ENCODE measurements at regions not wholly inside any gene's neighbourhood (a gene's known extent, or its start where the extent isn't known, plus 50 kb on each side); places are given as distances from the start of the nearest gene placed in this dataset.
A peak's percentile ranks its signal among the peaks of the same experiment; 100 is the strongest.

DNA sequence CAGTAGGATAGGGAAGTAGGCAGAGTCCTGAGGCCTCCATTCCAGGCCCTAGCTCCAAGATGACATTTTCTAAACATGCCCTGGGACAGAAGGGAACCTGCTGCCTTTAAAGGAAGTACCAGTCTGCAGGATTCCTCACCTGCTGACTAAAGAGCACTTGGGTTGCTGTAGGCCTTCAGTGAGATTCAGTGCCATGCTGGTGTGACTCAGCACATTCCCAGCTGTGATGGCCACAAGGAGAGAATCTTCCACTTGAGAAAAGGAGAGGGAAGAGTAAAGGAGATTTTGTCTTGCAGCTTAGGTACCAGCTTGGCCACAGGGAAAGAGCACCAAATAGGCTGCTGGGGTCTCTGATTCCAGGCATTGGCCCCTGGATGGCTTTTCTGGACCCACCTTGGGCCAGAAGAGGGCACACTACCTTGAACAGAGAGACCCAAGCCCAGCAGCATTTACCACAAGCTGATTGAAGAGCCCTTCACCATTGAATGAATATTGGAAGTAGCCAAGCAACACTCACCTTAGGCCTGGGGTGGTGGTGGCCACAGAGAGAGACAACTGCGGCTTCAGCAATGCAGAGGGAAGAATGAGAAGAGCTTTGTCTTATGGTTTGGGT lies 498.3 kb downstream of the KCNH5 start:
- DNase-seq (ENCODE audit: low read depth, low spot score) = no peak
- TF ChIP-seq, protein P1, sequence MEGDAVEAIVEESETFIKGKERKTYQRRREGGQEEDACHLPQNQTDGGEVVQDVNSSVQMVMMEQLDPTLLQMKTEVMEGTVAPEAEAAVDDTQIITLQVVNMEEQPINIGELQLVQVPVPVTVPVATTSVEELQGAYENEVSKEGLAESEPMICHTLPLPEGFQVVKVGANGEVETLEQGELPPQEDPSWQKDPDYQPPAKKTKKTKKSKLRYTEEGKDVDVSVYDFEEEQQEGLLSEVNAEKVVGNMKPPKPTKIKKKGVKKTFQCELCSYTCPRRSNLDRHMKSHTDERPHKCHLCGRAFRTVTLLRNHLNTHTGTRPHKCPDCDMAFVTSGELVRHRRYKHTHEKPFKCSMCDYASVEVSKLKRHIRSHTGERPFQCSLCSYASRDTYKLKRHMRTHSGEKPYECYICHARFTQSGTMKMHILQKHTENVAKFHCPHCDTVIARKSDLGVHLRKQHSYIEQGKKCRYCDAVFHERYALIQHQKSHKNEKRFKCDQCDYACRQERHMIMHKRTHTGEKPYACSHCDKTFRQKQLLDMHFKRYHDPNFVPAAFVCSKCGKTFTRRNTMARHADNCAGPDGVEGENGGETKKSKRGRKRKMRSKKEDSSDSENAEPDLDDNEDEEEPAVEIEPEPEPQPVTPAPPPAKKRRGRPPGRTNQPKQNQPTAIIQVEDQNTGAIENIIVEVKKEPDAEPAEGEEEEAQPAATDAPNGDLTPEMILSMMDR (conservative IDR thresholded peaks at IDR 0.05) = no peak
- no peak overlapping the region for H3K4me3 Mint-ChIP-seq
- no peaks in the 10 kb centered on the region for H3K4me1 Mint-ChIP-seq
- H3K27me3 Mint-ChIP-seq (ENCODE audit: low read depth) = no peaks in the 10 kb centered on the region
- no peaks in the 10 kb centered on the region for H3K36me3 Mint-ChIP-seq (ENCODE audit: low read depth)
- H3K9me3 Mint-ChIP-seq = peaks cover 13% of the 10 kb centered on the region
- H3K27ac Mint-ChIP-seq (ENCODE audit: unreplicated experiment) = no peak overlapping the region

DNA sequence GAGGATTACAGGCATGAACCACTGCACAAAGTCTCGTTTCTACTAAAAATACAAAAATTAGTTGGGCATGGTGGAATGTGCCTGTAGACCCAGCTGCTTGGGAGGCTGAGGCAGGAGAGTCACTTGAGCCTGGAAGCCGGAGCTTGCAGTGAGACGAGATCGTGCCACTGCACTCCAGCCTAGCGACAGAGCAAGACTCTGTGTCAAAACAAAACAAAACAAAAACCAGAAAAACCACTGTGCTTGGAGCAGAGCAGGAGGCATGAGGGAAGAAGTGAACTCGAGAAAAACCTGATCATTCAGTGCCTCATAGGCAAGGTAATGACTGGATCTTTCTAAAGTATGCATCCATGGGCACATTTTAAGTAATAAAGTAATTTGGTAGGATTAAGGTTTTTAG lies 487.8 kb downstream of the KCNH5 start:
- Mint-ChIP-seq H3K4me1 (no peaks in the 10 kb centered on the region), H3K27me3 (ENCODE audit: low read depth) (no peaks in the 10 kb centered on the region), H3K9me3 (no peaks in the 10 kb centered on the region), H3K4me3 (no peak overlapping the region), H3K36me3 (ENCODE audit: low read depth) (no peaks in the 10 kb centered on the region), H3K27ac (ENCODE audit: unreplicated experiment) (no peak overlapping the region)
- TF ChIP-seq, protein P1 (conservative IDR thresholded peaks at IDR 0.05) = no peak
- DNase-seq (ENCODE audit: low read depth, low spot score) = no peak

DNA sequence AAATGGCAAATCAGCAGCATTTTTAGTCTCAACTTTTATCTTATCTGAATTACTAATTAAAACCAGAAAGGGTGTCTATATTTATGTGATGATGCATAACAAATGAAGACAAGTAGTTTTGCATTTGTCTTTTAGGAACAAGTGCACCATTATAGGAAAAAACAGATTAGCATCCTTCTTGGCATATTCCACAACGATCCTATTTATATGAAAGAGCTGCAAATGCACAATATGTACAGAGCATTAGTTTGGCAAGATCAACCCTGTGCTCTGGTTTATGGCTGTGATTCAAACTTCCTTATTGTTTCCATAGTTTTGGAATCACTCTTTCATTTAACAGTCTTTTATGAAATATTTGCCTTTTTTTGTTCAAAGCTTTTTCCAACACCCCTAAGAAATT lies 486.8 kb downstream of the KCNH5 start:
- H3K4me1 Mint-ChIP-seq = no peaks in the 10 kb centered on the region
- H3K27ac Mint-ChIP-seq (ENCODE audit: unreplicated experiment) = no peak overlapping the region
- no peak overlapping the region for H3K4me3 Mint-ChIP-seq
- no peaks in the 10 kb centered on the region for H3K36me3 Mint-ChIP-seq (ENCODE audit: low read depth)
- no peak for DNase-seq (ENCODE audit: low read depth, low spot score)
- no peaks in the 10 kb centered on the region for H3K27me3 Mint-ChIP-seq (ENCODE audit: low read depth)
- TF ChIP-seq, protein P1 (conservative IDR thresholded peaks at IDR 0.05) = no peak
- no peaks in the 10 kb centered on the region for H3K9me3 Mint-ChIP-seq

DNA sequence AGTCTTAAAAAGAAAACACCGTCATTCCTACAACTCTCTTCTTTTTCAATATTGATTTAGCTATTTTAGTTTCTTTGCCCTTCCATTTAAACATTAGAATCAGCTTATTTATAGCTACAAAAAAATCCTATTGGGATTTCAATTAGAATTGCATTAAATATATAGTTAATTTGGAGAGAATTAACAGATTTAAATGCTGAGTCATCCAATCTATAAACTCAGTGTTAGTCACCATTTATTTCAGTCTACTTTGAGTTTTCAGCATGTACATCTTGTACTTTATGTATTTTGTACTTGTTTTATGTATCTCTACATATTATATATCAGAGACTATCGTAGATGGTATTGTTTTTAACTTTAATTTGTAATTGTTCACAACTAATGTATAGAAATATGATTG lies 460.0 kb downstream of the KCNH5 start:
- Mint-ChIP-seq H3K9me3 (no peaks in the 10 kb centered on the region), H3K4me1 (no peaks in the 10 kb centered on the region), H3K4me3 (no peak overlapping the region), H3K27me3 (ENCODE audit: low read depth) (no peaks in the 10 kb centered on the region), H3K36me3 (ENCODE audit: low read depth) (no peaks in the 10 kb centered on the region), H3K27ac (ENCODE audit: unreplicated experiment) (peak overlapping the region; percentile 71)
- TF ChIP-seq, protein P1 (conservative IDR thresholded peaks at IDR 0.05) = no peak
- DNase-seq (ENCODE audit: low read depth, low spot score) = no peak

DNA sequence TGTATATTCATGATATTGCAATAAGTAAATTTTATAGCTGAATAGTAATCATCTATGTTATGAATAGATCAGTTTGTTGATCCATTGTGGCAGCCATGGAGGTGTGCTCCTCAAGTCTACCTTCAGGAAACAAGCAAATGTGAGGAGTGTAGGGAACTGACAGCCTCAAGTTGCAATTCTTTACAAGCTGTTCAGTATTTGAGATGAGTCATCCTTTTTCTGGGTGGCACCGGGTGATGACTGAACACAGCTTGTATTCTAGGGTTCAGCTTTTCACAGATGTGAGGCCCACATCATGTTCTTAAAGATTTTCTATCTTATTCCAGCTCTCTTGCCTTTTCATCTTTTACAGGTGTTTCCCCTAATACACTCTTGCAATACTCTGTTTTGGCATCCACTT lies 452.4 kb downstream of the KCNH5 start:
- Mint-ChIP-seq H3K9me3 (peaks cover 8% of the 10 kb centered on the region), H3K27me3 (ENCODE audit: low read depth) (no peaks in the 10 kb centered on the region), H3K36me3 (ENCODE audit: low read depth) (peaks cover 2% of the 10 kb centered on the region), H3K27ac (ENCODE audit: unreplicated experiment) (no peak overlapping the region), H3K4me3 (no peak overlapping the region), H3K4me1 (no peaks in the 10 kb centered on the region)
- no peak for DNase-seq (ENCODE audit: low read depth, low spot score)
- TF ChIP-seq, protein P1 (conservative IDR thresholded peaks at IDR 0.05) = no peak

Measured in neural crest cell (in vitro differentiated cells).